Ecto neural progenitor cell (in vitro differentiated cells): ENCODE measurements at regions not wholly inside any gene's neighbourhood (a gene's known extent, or its start where the extent isn't known, plus 50 kb on each side); places are given as distances from the start of the nearest gene placed in this dataset.

Experiments
- DNase-seq: peaks from one replicate; pipeline ENCODE4 v3.0.0-alpha.2; 2018; ENCODE audit warnings: low spot score

DNA sequence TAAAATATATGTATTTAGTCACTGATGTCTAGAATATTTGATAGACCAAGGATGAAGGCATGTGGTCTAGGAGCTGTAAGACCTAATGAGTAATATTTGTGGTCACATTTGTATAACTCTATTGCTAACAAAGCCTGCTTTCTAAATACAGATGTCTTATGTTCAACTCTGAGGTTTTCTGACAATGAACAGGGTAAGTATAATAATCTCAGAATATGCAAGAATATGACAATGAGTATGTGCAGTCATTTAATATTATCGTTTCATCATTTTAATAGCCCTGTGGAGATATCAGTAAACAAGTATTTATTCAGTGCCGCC is 389.6 kb downstream of the LRIG3 start:
- no peak for DNase-seq

DNA sequence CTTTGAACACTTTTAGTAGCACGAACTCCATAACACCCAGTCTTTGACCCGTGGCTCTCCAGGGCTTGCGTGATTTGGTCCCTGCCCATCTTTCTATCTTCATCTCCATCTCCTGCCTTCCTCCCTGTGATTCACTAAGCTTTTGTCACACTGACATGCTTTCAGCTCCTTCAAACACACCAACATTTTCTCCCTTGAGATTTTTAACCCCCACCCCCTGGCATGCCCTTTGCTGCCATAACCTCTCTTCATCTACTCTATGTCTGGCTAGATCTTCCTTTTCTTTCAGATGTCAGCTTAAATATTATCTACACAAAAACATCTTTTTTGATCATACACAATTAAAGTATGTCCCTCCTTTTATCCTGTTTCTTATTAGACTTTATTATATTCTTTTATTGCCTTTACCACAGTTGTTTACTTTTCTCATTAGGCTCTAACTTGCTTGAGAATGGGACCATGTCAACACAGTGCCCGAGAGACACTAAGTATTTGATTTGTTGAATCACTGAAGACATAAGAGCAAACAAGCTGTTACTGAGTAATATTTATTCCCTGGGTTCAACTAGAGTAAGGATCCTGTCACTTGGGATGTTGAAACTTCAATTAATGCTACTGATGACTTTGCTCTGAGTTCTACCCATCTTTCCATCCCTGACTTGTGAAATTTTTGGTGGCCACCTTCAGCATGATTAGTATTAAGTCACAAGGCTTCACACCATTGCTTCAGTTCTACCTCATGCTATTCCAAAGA is 387.3 kb downstream of the LRIG3 start:
- no peak for DNase-seq

- no peak for DNase-seq
Observed at GRCh38 chr12:58533652-58534051, 386.7 kb downstream of the LRIG3 start.

- no peak for DNase-seq
Observed at GRCh38 chr12:58537278-58537677, 383.0 kb downstream of the LRIG3 start.

- no peak for DNase-seq
Observed at GRCh38 chr12:58539295-58539694, 381.0 kb downstream of the LRIG3 start.

- DNase-seq, result peak; percentile 90
Observed at GRCh38 chr12:58540480-58541299, 379.6 kb downstream of the LRIG3 start.

- no peak for DNase-seq
Observed at GRCh38 chr12:58541300-58541690, 379.0 kb downstream of the LRIG3 start.

GRCh38 chr12:58544281-58544680 is 376.0 kb downstream of the LRIG3 start:
- no peak for DNase-seq

GRCh38 chr12:58547217-58547616 is 373.1 kb downstream of the LRIG3 start:
- no peak for DNase-seq

DNA sequence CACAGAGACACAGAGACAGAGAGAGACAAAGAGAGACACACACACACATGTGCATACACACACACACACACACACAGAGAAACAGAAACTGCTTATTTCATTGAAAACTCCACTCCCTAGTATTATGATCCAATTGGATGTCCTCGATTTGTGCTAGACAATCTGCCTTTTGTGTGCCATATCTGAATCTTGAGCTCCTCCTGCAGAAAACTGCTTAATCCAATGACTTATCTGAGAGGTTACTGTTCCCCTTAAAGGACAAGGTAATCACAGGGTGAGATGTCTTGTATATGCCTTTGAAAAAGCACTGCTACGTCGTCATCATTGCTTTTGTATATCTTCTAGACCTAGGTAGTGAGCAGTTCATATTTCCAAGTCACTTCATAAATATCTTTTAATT is 371.5 kb downstream of the LRIG3 start:
- no peak for DNase-seq

- DNase-seq, result no peak
Observed at GRCh38 chr12:58554522-58555157, 365.7 kb downstream of the LRIG3 start.

- no peak for DNase-seq
Observed at GRCh38 chr12:58557171-58557570, 363.1 kb downstream of the LRIG3 start.

DNA sequence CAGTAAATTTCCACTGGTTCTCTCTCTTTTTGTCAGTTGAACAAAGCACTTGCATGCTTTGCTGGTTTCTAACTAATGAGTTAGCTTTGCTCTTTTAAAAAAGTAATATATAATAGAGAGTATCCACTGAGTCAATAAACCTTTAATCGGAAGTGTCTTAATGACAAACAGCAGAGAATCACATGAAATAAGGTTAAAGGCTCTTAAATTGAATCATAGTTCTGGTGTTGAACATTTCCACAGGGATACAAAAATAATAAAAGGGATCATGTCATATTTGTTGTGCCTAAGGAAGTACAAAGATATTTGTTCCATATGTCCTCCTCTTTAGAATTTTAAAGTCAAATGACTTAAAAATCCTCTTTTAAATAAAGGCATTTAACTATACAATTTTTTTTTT is 362.6 kb downstream of the LRIG3 start:
- DNase-seq, result no peak

GRCh38 chr12:58563621-58564020 is 356.7 kb downstream of the LRIG3 start:
- DNase-seq, result no peak

DNA sequence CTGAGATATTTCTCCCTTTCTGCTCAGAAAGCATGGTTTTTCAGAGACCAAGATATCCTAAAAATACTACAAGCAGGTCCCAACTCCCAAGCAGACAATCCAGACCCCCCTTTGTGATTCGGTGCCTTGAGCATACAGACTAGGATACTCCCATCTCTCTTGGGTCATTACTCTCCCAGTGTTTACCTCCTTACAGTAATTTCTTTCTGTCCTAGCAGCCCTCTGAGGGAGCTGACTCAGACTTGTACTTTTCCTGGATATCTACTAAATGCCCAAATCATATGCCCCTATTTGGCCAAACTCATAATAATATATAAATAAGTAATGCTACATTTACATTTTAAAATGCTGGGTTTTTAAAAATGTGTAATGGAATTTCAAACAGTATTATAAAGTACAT is 355.6 kb downstream of the LRIG3 start:
- no peak for DNase-seq

DNA sequence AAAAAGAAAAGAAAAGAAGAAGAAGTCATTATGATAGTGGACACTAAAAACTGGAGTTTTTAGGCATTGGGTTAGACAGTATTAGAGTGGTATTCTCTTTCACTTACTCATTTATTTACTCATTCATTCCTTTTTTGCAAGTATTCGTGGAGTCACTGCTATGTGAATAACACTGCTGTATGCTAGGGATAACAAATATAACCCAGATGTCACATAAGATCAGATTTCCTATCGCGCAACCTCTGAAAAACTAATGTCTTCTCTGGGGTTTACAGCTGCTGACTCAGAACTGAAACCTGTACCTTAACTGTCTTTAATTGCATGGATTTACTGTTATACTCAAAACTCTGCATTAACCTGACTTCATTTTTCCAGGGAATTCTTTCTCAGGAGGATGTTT is 353.7 kb downstream of the LRIG3 start:
- no peak for DNase-seq

- DNase-seq, result no peak
Observed at GRCh38 chr12:58567189-58567588, 353.1 kb downstream of the LRIG3 start.

GRCh38 chr12:58570411-58570810 is 349.9 kb downstream of the LRIG3 start:
- DNase-seq, result no peak

DNA sequence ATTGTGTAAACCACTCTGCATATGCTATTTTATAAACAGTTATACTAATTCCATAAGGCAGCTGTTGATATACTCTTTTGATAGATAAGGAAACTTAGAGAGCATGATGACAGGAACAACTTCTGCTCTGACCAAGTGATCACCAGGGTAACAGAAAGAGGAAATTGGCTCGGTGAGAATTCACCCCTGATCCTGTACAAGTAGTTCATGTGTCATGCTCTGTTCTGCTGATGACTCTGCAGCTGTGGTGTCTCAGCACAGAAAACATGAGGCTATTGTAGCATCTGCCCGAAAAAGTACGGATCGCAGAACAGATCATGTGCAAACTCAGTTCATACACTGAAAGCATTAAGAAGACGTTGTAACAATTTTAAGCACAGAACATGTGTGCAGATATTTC is 345.0 kb downstream of the LRIG3 start:
- DNase-seq, result no peak

- no peak for DNase-seq
Observed at GRCh38 chr12:58576081-58576480, 344.2 kb downstream of the LRIG3 start.

GRCh38 chr12:58576916-58577315 is 343.4 kb downstream of the LRIG3 start:
- DNase-seq, result no peak

DNA sequence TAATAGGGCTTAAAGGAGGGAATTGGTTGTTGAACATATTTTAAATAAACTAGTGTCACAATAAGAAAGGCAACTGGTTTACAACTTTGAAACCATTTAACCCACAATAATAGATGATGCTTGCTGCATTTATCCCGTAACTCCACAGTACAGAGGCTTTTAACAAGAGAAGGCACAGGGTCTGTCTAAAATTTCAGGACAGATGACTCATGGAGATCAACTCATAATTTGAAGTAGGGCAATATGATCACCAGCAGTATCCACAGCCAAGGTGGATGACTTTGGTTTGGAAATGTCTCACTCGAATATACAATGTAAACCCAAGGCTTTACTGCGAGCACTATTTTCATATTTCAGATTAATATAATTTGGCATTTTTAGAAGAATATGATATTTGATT is 340.2 kb downstream of the LRIG3 start:
- DNase-seq, result no peak

- DNase-seq, result no peak
Observed at GRCh38 chr12:58583529-58583928, 336.8 kb downstream of the LRIG3 start.
